Lung (tissue), 11 donors: ENCODE measurements at regions not wholly inside any gene's neighbourhood (a gene's known extent, or its start where the extent isn't known, plus 50 kb on each side); places are given as distances from the start of the nearest gene placed in this dataset.
"Not testable (repeated sequence)": the region's sequence is repeated elsewhere in the genome, so short reads cannot be mapped to it uniquely, and the experiment has no call there.

ENCODE experiments used
- ATAC-seq: fragments of 200-7000 bp; cut with Tn5 transposase; one replicate; pipeline ENCODE4 v1.9.1; 2020; ENCODE audit warnings: moderate number of reproducible peaks; ENCODE audit not compliant: insufficient read depth, low FRiP score
- DNase-seq, 3 donors: peaks; one replicate each; pipeline ENCODE4 v3.0.0-alpha.2; 2013 to 2017
- H3K27ac ChIP-seq, 2 donors: one replicate each; pipeline ENCODE4 v1.5.1; 2013; ENCODE audit warnings: mild to moderate bottlenecking in 2 of 2, moderate library complexity in 2 of 2, control low read depth in 1 of 2, inconsistent platforms in 1 of 2, low read depth in 1 of 2, low read length in 1 of 2
- H3K27me3 ChIP-seq, 3 donors: one replicate each; pipeline ENCODE4 v1.5.1; 2013; ENCODE audit warnings: low read length in 2 of 3; ENCODE audit not compliant: control insufficient read depth in 3 of 3, insufficient read depth in 3 of 3
- H3K36me3 ChIP-seq, 4 donors: one replicate each; pipeline ENCODE4 v1.5.1; 2013; ENCODE audit warnings: low read length in 4 of 4, mild to moderate bottlenecking in 1 of 4, moderate library complexity in 1 of 4; ENCODE audit not compliant: control insufficient read depth in 4 of 4, insufficient read depth in 4 of 4
- H3K4me1 ChIP-seq, 5 donors: one replicate each; pipeline ENCODE4 v1.5.1; 2013; ENCODE audit warnings: low read length in 5 of 5, mild to moderate bottlenecking in 2 of 5, moderate library complexity in 1 of 5; ENCODE audit not compliant: control insufficient read depth in 5 of 5, insufficient read depth in 5 of 5
- H3K4me3 ChIP-seq: one replicate; pipeline ENCODE4 v1.5.1; 2013; ENCODE audit warnings: mild to moderate bottlenecking, control low read depth, moderate library complexity
- H3K9ac ChIP-seq, 2 donors: one replicate each; pipeline ENCODE4 v1.5.1; 2013; ENCODE audit warnings: low read length in 2 of 2, control low read depth in 1 of 2; ENCODE audit not compliant: insufficient read depth in 1 of 2
- H3K9me3 ChIP-seq, 4 donors: one replicate each; pipeline ENCODE4 v1.5.1; 2013; ENCODE audit warnings: low read length in 3 of 4, mild to moderate bottlenecking in 1 of 4, moderate library complexity in 1 of 4; ENCODE audit not compliant: control insufficient read depth in 4 of 4, insufficient read depth in 3 of 4
- WGBS, 2 donors: extraction: QIAGEN DNeasy Blood & Tissue Kit; methylation state at CpG; one replicate each; pipeline ENCODE4 v1.1.7; 2013; 5-methylcytosine and 5-hydroxymethylcytosine counted together
- TF ChIP-seq, protein P1 (sequence below): IDR thresholded peaks from 2 replicates; pipeline ENCODE4 v1.5.1; 2012; ENCODE audit warnings: mild to moderate bottlenecking; ENCODE audit errors: control extremely low read depth, extremely low read depth
- donor health status: control.
- donor health status: control.
- donor health status: Bipolar disorder and iron deficiency.
- donor health status: healthy.
- donor health status: DM: yes; HTN: yes; CAD: no.

- H3K36me3 ChIP-seq = no peaks in the 10 kb centered on the region
- DNase-seq (no peak), ATAC-seq (no peak)
- H3K27me3 ChIP-seq = no peaks in the 10 kb centered on the region
- H3K4me1 ChIP-seq = peaks cover 0 to 29% (median 12%) of the 10 kb centered on the region in 5 donors
- TF ChIP-seq, protein P1, sequence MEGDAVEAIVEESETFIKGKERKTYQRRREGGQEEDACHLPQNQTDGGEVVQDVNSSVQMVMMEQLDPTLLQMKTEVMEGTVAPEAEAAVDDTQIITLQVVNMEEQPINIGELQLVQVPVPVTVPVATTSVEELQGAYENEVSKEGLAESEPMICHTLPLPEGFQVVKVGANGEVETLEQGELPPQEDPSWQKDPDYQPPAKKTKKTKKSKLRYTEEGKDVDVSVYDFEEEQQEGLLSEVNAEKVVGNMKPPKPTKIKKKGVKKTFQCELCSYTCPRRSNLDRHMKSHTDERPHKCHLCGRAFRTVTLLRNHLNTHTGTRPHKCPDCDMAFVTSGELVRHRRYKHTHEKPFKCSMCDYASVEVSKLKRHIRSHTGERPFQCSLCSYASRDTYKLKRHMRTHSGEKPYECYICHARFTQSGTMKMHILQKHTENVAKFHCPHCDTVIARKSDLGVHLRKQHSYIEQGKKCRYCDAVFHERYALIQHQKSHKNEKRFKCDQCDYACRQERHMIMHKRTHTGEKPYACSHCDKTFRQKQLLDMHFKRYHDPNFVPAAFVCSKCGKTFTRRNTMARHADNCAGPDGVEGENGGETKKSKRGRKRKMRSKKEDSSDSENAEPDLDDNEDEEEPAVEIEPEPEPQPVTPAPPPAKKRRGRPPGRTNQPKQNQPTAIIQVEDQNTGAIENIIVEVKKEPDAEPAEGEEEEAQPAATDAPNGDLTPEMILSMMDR = no peak
- H3K9ac ChIP-seq = no peak overlapping the region
- H3K9me3 ChIP-seq = no peaks in the 10 kb centered on the region
- H3K27ac ChIP-seq = no peak overlapping the region
- 61 to 76% methylated on average over 13 of the region's 13 CpGs for WGBS, 2 donors
- no peak overlapping the region for H3K4me3 ChIP-seq
These were observed 277.2 kb upstream of the HS6ST1 start for GRCh38 chr2:128595763-128596395.

DNA sequence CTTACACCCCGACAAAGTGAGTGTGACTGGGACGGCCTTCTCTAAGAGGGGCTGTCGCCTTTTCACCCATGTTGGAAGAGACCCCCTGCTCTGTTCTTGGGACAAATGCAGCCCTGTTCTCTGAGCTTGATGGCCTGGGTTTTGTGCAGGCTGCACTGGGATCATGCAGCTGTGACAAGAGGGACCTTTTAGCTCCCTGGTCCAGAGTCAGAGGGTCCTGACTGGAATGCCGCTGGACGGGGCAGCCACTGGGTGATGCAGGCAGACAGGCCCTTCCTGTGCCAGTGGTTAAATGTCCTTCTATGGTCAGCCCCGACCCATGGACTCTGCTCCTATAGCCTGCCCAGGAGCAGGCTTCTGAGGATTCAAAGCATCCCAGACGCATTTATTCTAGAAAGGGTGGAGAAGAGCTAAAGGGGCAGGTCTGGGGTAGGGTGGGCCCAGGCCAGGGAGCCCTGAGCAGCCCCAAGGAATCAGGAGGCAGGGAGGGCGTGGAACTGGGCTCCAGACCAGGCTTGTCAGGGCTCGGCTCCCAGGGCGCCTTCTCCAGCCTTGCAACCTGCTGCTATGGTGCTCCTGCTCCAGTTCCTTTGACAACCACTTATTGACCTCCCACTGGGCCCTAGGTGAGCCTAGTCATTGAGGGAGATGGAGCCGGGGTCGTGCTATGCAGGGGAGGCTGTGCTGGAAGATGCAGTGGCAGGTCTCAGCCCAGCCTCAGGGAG is 277.9 kb upstream of the HS6ST1 start:
- WGBS, 2 donors = 92 to 96% methylated on average over 12 of the region's 12 CpGs

GRCh38 chr2:128597121-128597762 is 278.6 kb upstream of the HS6ST1 start:
- TF ChIP-seq, protein P1 = no peak
- no peak for ATAC-seq
- DNase-seq = no peak
- Histone ChIP-seq H3K4me3 (no peak overlapping the region), H3K36me3 (no peaks in the 10 kb centered on the region), H3K9ac (no peak overlapping the region), H3K4me1 (peaks cover 0 to 27% (median 11%) of the 10 kb centered on the region in 5 donors), H3K27me3 (no peaks in the 10 kb centered on the region), H3K27ac (no peak overlapping the region), H3K9me3 (no peaks in the 10 kb centered on the region)
- 90 to 91% methylated on average over 9 of the region's 9 CpGs for WGBS, 2 donors

More for the DNA sequence above, 277.9 kb upstream of the HS6ST1 start:
- H3K9ac ChIP-seq = no peak overlapping the region
- ATAC-seq = no peak
- H3K36me3 ChIP-seq = no peaks in the 10 kb centered on the region
- H3K27ac ChIP-seq = no peak overlapping the region
- TF ChIP-seq, protein P1 = no peak
- no peaks in the 10 kb centered on the region for H3K9me3 ChIP-seq
- DNase-seq = no peak
- no peaks in the 10 kb centered on the region for H3K27me3 ChIP-seq
- H3K4me1 ChIP-seq = peaks cover 0 to 32% (median 14%) of the 10 kb centered on the region in 5 donors
- no peak overlapping the region for H3K4me3 ChIP-seq

DNA sequence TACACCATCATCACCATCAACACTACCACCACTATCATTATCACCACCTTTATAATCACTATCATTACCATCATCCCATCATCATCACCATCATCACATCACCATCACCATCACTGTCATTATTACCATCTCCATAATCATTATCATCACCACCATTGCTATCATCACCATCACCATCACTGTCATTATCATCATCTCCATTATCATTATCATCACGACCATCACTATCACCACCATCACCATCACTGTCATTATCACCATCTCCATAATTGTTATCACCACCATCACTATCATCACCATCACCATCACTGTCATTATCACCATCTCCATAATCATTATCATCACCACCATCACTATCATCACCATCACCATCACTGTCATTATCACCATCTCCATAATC is 279.6 kb upstream of the HS6ST1 start:
- H3K36me3 ChIP-seq, ATAC-seq, H3K9ac ChIP-seq, H3K27ac ChIP-seq, H3K9me3 ChIP-seq, H3K4me3 ChIP-seq, H3K27me3 ChIP-seq, DNase-seq: not testable (repeated sequence)
- H3K4me1 ChIP-seq = peaks cover 0 to 27% (median 11%) of the 10 kb centered on the region in 5 donors
- WGBS, 2 donors = 86 to 93% methylated on average over 1 of the region's 1 CpG
